GM12872 (cell line): ENCODE measurements at regions not wholly inside any gene's neighbourhood (a gene's known extent, or its start where the extent isn't known, plus 50 kb on each side); places are given as distances from the start of the nearest gene placed in this dataset.

Source experiments
- TF ChIP-seq, protein P1 (sequence below): IDR thresholded peaks from 3 replicates; pipeline ENCODE4 v1.5.1; 2011; ENCODE audit warnings: low read depth, mild to moderate bottlenecking, low read length, moderate library complexity; ENCODE audit not compliant: insufficient read depth

DNA sequence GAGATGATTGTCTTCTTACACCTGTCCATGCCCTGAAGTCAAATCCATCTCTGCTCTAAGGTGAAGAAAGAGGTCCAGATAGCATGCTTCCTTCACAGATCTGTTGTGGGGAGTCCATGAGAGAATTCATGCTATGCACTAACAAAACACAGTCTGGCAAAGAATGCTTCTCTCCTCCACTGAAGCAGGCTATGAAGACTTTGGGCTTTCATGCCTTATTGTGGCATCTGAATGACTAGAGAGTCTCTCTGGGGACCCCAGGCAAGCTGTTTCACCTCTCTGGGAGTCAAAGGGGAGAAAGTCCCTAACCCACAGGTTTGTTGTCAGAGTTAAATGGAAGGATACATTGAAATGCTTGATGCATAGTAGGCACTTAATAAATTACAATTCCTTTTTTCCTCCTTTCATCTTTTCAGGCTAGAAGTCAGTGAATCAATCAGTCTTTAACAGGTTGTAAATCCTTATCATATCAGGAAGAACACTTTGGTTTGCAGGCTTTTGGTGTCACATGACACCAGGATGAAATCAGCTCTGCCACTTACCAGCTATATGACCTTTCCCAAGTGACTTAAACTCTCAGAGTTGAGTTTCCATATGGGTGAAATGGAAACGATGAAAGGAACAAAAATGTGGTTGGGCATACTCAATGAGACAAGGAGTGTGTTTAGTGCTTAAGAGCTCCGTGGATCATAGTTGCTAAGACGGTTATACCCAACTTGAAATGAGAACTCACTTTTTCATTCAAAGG lies 200.1 kb upstream of the DAB1 start:
- TF ChIP-seq, protein P1, sequence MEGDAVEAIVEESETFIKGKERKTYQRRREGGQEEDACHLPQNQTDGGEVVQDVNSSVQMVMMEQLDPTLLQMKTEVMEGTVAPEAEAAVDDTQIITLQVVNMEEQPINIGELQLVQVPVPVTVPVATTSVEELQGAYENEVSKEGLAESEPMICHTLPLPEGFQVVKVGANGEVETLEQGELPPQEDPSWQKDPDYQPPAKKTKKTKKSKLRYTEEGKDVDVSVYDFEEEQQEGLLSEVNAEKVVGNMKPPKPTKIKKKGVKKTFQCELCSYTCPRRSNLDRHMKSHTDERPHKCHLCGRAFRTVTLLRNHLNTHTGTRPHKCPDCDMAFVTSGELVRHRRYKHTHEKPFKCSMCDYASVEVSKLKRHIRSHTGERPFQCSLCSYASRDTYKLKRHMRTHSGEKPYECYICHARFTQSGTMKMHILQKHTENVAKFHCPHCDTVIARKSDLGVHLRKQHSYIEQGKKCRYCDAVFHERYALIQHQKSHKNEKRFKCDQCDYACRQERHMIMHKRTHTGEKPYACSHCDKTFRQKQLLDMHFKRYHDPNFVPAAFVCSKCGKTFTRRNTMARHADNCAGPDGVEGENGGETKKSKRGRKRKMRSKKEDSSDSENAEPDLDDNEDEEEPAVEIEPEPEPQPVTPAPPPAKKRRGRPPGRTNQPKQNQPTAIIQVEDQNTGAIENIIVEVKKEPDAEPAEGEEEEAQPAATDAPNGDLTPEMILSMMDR: no peak

DNA sequence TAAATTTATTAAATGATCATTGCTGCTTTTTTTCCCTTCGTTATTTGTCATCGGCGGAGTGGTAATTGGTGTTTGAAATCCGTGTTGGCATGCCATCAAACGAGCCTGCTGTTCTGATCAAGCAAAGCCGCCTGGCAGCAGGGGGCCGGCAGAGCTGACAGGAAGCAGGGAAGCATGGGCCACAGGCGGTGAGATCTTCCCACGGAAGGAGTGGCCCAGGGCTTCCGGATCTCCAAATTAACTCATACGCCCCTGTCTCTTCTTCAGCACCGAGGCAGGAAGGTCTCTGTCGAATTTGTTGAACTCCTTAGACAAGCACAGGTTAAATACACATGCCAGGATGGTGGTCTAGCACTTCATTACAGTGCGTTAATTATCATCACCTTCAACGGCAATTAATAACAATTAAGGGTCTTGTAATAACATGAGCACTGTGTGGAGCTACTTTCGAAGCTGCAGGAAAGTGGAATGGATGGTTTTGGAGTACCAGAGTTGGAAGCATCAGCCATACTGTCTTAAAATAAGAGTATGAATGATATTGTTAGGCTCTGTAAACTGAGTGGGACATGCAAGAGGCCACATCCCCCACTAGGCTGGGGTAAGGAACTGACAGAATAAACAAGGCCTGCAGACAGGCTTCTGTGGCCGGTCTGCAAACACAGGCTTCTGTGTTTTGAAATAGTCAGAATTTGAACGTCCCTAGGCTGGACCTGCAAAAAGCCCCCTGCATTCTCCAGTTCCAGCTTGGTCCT lies 199.4 kb upstream of the DAB1 start:
- TF ChIP-seq, protein P1: no peak

DNA sequence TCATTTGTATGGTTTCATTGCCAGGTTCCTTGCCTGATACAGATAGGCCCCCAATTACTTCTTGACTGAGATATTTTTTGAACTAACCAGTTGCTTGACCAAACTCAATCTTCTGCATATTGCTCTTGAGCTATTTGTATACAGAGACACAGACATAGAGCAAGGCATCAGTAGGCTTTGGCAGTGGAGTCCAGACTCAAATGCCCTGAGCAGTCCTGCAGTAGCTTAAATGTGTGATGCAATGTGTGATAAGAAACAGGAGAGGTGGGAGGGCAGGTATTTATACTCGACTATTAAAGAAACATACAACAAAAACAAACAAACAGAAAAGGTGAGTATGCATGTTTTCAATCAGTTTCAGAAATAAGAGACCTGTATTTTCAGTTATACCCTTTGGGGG lies 197.9 kb upstream of the DAB1 start:
- TF ChIP-seq, protein P1: no peak

DNA sequence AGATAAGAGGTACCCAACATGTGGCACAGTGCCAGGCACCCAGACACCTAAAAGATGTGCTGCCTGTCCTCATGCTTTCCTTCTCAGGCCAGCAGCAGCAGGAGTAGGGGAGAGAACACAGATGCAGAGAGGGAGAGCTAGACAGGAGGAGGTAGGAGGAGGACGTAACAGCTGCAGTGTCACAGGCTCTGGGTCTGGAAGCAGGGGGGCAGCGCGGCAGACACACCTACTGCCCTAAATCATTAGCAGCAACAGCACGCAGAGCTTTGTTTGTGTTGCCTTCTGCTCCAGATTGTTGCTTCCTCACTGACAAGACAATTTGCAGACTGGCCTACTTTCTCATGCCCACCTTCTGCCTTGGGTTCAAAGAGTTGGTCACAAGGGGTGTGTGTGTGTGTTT lies 196.7 kb upstream of the DAB1 start:
- TF ChIP-seq, protein P1: no peak

DNA sequence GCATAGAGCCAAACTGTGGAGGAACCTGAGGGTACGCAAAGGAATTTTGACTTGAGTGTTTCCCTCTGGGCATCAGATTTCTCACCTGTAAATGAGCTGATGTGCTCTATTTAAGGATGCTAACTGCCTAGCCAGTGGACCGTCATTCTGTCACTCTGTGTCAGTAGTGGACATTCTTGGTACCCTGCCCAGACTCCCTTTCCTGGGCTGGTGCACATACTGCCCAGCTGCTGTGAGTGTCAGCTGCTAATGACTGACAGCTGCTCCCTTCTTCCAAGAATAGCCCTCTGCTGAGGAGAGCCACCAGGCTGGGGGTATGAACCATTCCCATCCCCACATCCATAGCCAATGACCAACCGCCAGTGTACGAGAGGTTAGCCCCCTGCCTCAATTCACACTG lies 193.1 kb upstream of the DAB1 start:
- TF ChIP-seq, protein P1: no peak

DNA sequence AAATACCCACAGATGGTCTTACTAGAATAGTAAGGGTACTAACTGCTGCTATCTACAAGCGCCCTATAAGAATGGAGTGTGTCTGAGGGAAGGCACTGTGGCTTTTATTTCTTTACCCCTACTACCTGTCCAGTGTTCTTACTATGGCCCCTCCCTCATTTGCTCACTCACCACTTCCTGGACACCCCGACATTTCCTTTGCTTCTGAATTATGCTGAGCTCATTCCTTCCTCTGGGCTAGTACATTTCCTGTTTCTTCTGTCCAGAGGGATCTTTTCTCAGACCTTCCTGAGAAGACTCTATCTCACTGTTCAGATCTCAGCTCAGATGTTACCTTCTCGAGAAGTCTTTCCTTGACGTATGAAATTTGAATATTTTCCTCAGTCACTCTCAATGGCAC lies 192.1 kb upstream of the DAB1 start:
- TF ChIP-seq, protein P1: no peak

DNA sequence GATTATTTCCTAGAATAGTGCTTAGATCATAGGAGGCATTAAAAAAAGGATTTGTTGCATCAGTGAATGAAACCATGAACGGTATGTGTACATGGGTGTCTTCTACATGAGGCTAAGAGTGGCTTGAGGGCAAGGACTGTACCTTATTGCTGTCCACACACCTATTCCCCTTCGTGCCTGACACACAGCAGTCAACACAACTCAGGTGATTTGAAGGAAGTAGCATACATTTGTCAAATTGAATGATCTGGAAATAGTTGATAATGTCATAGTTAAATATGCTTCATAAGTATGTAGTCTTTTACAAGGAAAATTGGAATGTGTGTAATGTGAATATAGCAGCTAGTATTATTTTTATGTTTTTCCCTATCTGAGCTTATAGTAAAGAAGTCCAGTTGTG lies 189.0 kb upstream of the DAB1 start:
- TF ChIP-seq, protein P1: no peak
